D721Med (cell line): ENCODE measurements at regions not wholly inside any gene's neighbourhood (a gene's known extent, or its start where the extent isn't known, plus 50 kb on each side); places are given as distances from the start of the nearest gene placed in this dataset.

Source experiments
- DNase-seq: peaks from one replicate; pipeline ENCODE4 v3.0.0; 2011; ENCODE audit warnings: low spot score; ENCODE audit not compliant: insufficient read length
- FAIRE-seq: peaks from 2 replicates; lab custom pipeline; 2011; peaks lifted over from hg19 to GRCh38; lab: Jason Lieb, UNC
- TF ChIP-seq, protein P1 (sequence below): IDR thresholded peaks from 2 replicates; pipeline ENCODE4 v1.5.1; 2012; ENCODE audit warnings: mild to moderate bottlenecking, control low read depth; ENCODE audit not compliant: insufficient read depth; ENCODE audit errors: missing control alignments

DNA sequence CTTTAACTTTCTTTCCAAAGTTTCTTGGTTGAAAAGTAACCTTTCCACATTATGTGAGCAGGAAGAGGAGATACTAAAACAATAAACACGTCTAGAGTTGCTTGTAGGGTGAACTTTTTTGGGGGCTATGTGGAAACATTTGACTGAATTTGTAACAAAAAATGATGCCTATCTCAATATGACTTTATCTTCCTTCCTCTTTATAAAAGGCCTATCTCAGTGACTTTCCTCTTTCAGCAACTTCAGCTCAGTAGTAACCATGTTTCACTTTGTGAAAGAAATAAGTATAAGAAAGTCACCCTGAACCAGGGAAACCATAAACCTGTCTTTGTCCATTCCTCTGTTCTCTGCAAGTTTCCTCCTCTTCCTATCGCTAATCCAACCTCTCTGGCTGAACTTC is 124.7 kb upstream of the TMEM164 start:
- DNase-seq: no peak
- FAIRE-seq: no peak
- TF ChIP-seq, protein P1, sequence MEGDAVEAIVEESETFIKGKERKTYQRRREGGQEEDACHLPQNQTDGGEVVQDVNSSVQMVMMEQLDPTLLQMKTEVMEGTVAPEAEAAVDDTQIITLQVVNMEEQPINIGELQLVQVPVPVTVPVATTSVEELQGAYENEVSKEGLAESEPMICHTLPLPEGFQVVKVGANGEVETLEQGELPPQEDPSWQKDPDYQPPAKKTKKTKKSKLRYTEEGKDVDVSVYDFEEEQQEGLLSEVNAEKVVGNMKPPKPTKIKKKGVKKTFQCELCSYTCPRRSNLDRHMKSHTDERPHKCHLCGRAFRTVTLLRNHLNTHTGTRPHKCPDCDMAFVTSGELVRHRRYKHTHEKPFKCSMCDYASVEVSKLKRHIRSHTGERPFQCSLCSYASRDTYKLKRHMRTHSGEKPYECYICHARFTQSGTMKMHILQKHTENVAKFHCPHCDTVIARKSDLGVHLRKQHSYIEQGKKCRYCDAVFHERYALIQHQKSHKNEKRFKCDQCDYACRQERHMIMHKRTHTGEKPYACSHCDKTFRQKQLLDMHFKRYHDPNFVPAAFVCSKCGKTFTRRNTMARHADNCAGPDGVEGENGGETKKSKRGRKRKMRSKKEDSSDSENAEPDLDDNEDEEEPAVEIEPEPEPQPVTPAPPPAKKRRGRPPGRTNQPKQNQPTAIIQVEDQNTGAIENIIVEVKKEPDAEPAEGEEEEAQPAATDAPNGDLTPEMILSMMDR: no peak

DNA sequence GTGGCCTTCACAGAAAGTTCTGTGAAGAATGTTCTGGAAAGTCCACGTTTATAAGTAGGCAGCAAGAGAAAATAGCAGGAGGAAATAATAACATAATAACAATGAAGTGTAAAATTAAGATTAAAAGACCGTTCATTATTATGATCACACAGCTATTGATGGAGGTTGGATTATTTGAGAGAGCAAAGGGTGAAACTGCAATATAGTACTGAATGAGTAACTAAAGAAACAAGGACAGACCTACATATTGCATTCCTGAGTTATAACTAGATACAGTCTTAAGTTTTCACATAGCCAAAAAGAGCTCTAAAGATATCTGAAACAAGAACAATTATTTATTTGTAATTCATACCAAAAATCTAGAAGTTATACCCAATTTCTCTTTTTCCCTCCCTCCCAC is 122.9 kb upstream of the TMEM164 start:
- FAIRE-seq: no peak
- TF ChIP-seq, protein P1: no peak
- no peak for DNase-seq

DNA sequence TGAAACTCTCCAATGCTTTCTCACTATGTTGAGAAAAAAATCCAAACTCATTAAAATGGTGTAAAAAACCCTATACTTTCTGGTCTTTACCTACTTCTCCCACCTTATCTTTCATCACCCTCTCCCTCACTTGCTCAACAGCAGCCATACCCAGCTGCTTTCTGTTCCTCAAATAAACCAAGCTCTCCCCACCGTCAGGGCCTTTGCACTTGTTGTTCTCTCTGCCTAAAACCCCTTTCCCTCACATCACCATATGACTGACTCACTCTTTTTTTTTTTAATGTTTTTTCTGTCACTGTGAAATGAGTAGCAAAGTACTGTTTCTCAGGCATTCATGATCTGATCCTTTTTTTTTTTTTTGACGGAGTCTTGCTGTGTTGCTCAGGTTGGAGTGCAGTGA is 122.3 kb upstream of the TMEM164 start:
- no peak for DNase-seq
- no peak for FAIRE-seq
- TF ChIP-seq, protein P1: no peak

DNA sequence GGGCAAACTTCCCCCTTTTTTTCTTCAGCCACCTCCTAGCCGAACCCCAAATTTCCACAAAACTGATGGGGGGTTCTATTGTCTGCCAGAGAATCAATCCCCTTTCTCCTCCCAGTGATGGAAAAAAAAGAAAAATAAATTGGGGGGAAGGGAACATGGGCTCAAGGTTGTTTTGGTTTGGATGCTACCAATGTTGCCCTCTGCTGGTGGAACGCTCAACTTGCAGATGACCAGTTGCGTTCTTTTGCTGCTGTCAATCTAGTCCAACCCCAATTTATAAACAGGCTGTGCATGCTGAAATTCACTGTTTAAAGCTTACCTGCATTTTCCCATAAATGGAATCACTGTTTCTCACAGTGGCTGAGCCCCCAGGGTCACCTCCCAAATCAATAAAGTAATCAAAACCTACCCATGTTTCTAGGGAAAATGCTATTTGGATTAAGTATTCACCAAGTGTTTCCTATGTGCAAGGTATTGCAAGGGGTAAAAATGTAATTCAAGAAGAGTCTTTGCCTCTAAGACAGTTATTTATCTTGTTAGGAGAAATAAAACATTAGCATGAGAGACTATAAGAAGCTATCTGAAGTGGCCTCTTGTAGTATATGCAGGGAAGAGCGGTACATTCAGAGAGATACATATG is 116.7 kb upstream of the TMEM164 start:
- DNase-seq (no peak), FAIRE-seq (peak; percentile 56)
- TF ChIP-seq, protein P1: peak; percentile 68

DNA sequence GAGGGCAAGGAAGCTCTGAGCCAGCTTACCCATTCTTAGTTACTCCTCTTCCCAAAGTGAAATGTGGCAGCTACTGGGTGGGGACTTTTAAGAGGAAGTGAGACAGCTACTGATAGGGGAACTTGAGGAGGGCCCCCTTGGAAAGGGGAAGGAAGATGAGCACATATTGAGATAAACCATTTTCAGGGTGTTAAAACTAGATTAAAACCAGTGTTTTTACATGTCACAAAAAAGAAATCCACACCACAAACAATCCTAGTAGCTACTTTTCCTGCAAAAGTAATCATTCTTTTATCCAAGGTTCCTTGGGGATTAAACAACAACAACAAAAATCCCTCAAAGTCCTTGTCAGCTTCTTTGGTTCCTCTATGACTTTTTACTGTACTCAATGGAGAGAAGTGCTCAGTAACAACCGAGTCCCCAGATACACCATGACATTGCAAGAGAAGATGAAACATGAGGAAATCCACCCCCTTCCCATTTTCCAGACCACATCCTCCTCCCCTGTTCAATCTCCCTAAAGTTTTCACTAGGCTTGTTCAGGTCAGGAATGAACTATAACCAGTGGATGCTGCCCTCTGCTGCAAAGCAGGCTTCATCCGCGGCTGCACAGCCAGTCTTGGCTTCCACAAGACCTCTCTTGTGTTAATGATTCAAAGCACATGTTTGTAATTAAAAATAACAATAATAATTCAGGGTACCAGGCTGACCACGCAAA is 113.5 kb upstream of the TMEM164 start:
- FAIRE-seq (no peak), DNase-seq (no peak)
- TF ChIP-seq, protein P1: no peak

DNA sequence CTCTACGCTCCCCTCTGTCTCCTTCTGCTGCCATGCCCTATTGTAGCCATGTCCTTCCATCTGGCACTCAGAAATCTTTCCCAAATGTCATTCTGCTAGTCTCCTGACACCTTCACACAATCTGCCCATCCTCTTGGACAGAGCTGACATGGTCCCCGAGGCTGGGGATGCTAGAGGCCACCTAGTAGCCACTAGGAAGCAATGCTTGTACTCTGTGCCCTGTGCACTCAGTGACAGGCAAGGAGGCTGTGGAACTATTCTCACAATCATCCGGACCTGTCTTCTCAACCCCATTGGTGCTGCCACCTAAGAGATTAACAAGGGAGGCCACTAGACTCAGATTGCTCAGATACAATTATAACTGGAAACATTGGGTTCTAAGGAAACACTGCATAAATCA is 112.6 kb upstream of the TMEM164 start:
- FAIRE-seq (no peak), DNase-seq (no peak)
- TF ChIP-seq, protein P1: no peak
